ENCODE measurements at regions not wholly inside any gene's neighbourhood (a gene's known extent, or its start where the extent isn't known, plus 50 kb on each side); places are given as distances from the start of the nearest gene placed in this dataset.

DNA sequence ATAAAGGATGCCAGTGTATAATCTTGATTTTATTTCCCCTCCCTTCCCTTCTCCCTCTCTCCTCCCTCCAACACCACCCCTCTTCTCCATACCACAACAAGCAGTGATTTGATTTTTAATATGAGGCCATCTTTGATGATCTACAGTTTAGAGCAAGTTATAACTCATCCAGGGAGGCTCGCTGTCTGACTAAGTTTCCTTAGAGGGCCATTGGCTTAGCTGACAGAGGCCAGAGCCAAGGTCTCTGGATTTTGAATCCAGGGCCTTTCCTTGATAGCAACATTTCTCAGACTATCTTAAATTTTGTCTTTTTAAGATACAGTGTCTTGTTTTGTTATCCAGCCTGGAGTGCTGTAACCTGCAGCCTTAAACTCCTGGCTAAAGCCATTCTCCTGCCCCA lies 431.0 kb upstream of the USP24 start:
- Histone ChIP-seq H3K79me1 (ENCODE audit: low read depth, low read length) (no peaks in the 10 kb centered on the region), H3K9ac (ENCODE audit: low read depth, low read length, poor library complexity) (no peak overlapping the region), H2BK120ac (ENCODE audit: low read depth, low read length) (no peak overlapping the region), H3K27ac (replicated peaks; ENCODE audit: low read length) (no peak overlapping the region), H4K91ac (ENCODE audit: low read depth, low read length, poor library complexity) (no peak overlapping the region), H3K36me3 (replicated peaks in 1 of 2; ENCODE audit: control insufficient read depth in 2 of 2, insufficient read depth in 2 of 2, low read length in 2 of 2) (no peaks in the 10 kb centered on the region), H3K14ac (ENCODE audit: low read length) (no peak overlapping the region), H3K9me3 (replicated peaks in 1 of 2; ENCODE audit: control insufficient read depth in 2 of 2, insufficient read depth in 1 of 2, low read depth in 1 of 2, low read length in 2 of 2) (no peaks in the 10 kb centered on the region), H2AFZ (ENCODE audit: low read length) (no peak overlapping the region), H3K27me3 (ENCODE audit: control insufficient read depth in 3 of 3, insufficient read depth in 3 of 3, low read depth in 1 of 3, low read length in 3 of 3) (no peaks in the 10 kb centered on the region), H2BK15ac (ENCODE audit: low read length) (no peak overlapping the region), H2AK5ac (ENCODE audit: low read depth, low read length) (no peak overlapping the region), H3K4me2 (ENCODE audit: insufficient read depth, low read length, poor library complexity, severe bottlenecking) (no peak overlapping the region), H3K23ac (ENCODE audit: low read depth, low read length, poor library complexity) (no peak overlapping the region), H3K18ac (ENCODE audit: low read length) (no peak overlapping the region), H3K4me1 (ENCODE audit: control insufficient read depth in 2 of 2, insufficient read depth in 1 of 2, low read depth in 1 of 2, low read length in 2 of 2) (no peaks in the 10 kb centered on the region), H3K4ac (ENCODE audit: low read length) (no peak overlapping the region), H3K4me3 (ENCODE audit: low read length in 2 of 2) (no peak overlapping the region), H4K8ac (ENCODE audit: low read depth, low read length) (no peak overlapping the region), H2BK5ac (ENCODE audit: low read length) (no peak overlapping the region), H2BK12ac (ENCODE audit: low read length) (no peak overlapping the region)
- DNase-seq (ENCODE audit: low spot score), result no peak
- no CpG with 5 or more reads among the region's 1 CpG for WGBS, 2 donors (ENCODE audit: extremely low coverage in 2 of 2, insufficient read length in 2 of 2, insufficient replicate concordance in 1 of 2)

DNA sequence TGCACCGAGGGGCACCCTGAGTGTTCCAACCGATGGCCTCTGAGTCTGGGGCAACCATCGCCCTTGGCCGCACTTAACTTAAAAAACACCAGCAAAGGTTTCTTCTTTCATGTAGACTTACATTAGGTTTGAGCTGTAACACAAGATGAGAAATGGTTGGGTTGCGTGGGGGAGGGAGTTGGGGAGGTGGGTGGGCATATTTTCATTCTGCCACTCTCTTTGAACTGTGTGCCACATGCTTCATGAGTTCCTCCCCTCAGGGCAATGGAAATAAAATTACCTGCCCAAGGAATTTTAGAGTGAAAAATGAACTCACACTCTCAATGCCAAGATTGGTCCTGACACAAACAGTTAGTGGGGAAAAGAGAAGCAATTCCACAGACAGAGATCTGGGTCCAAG lies 430.1 kb upstream of the USP24 start:
- Histone ChIP-seq H3K27me3 (ENCODE audit: control insufficient read depth in 3 of 3, insufficient read depth in 3 of 3, low read depth in 1 of 3, low read length in 3 of 3) (no peaks in the 10 kb centered on the region), H2BK15ac (ENCODE audit: low read length) (no peak overlapping the region), H3K9me3 (replicated peaks in 1 of 2; ENCODE audit: control insufficient read depth in 2 of 2, insufficient read depth in 1 of 2, low read depth in 1 of 2, low read length in 2 of 2) (no peaks in the 10 kb centered on the region), H3K4me2 (ENCODE audit: insufficient read depth, low read length, poor library complexity, severe bottlenecking) (no peak overlapping the region), H2BK120ac (ENCODE audit: low read depth, low read length) (no peak overlapping the region), H3K4ac (ENCODE audit: low read length) (no peak overlapping the region), H3K36me3 (replicated peaks in 1 of 2; ENCODE audit: control insufficient read depth in 2 of 2, insufficient read depth in 2 of 2, low read length in 2 of 2) (no peaks in the 10 kb centered on the region), H3K4me3 (ENCODE audit: low read length in 2 of 2) (no peak overlapping the region), H2BK12ac (ENCODE audit: low read length) (no peak overlapping the region), H4K91ac (ENCODE audit: low read depth, low read length, poor library complexity) (no peak overlapping the region), H3K4me1 (ENCODE audit: control insufficient read depth in 2 of 2, insufficient read depth in 1 of 2, low read depth in 1 of 2, low read length in 2 of 2) (no peaks in the 10 kb centered on the region), H3K79me1 (ENCODE audit: low read depth, low read length) (no peaks in the 10 kb centered on the region), H3K14ac (ENCODE audit: low read length) (no peak overlapping the region), H2AK5ac (ENCODE audit: low read depth, low read length) (no peak overlapping the region), H3K18ac (ENCODE audit: low read length) (no peak overlapping the region), H2AFZ (ENCODE audit: low read length) (no peak overlapping the region), H4K8ac (ENCODE audit: low read depth, low read length) (no peak overlapping the region), H3K27ac (replicated peaks; ENCODE audit: low read length) (no peak overlapping the region), H2BK5ac (ENCODE audit: low read length) (no peak overlapping the region), H3K9ac (ENCODE audit: low read depth, low read length, poor library complexity) (no peak overlapping the region), H3K23ac (ENCODE audit: low read depth, low read length, poor library complexity) (no peak overlapping the region)
- no peak for DNase-seq (ENCODE audit: low spot score)
- WGBS, 2 donors (ENCODE audit: extremely low coverage in 2 of 2, insufficient read length in 2 of 2, insufficient replicate concordance in 1 of 2), result no CpG with 5 or more reads among the region's 5 CpGs

DNA sequence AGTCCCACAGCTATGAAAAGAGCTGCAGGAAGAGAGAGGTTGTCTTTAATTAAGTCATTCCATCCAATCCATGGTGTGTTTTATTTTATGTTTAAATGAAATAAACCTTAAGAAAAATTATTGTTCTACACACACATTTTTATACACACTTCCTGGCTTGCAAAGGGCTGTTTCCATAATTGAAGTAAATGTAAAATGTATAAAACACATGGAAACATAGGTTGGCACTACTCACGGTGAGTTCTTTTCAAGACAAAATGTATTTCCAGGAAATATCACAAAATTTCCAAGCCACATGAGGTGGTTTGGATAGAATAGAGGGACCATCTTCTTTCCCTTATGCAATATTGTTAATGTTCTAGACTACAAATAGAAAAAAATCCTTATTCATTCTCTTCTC lies 426.8 kb upstream of the USP24 start:
- H3K4me2 ChIP-seq (ENCODE audit: insufficient read depth, low read length, poor library complexity, severe bottlenecking), result no peak overlapping the region

DNA sequence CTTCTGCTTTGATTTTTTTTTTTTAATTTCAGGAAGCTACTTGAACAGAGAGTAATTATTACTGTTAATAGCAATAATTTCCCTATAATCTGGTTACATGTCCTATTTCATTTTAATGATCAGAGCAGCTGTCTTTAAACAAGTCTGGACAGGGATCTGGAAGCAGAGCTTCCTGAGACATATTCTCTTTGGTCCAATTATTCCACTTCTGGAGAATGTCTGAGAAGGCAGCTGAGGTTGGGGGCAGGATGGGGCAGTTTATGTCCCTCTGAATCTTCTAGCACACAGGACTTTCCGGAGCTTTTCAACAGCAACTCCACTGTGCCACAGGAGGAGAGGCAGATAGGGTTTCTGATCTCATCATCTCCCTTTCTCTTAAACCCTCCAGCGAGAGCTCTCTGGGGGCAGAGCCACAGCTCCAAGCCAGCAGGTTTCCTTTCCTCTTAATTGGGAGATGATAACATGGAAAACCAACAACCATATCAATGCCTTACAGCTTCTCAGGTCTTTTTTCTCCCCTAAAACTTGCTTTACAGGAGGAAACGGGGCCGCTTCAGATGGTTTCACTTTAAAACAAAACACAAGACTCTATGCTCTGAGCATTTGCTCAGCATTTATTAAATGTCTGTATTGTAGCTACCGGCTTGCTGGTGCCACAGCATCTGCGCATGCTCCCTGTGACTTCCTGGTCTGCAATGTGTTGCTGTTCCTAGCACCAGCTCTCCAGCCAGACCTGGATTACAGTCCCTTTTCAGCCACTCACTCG lies 425.7 kb upstream of the USP24 start:
- WGBS, 2 donors (ENCODE audit: extremely low coverage in 2 of 2, insufficient read length in 2 of 2, insufficient replicate concordance in 1 of 2), result no CpG with 5 or more reads among the region's 7 CpGs
- H2BK15ac ChIP-seq (ENCODE audit: low read length), result no peak overlapping the region
- H2AK5ac ChIP-seq (ENCODE audit: low read depth, low read length), result no peak overlapping the region
- no peak overlapping the region for H3K23ac ChIP-seq (ENCODE audit: low read depth, low read length, poor library complexity)
- H2AFZ ChIP-seq (ENCODE audit: low read length), result no peak overlapping the region
- H3K4me3 ChIP-seq (ENCODE audit: low read length in 2 of 2), result no peak overlapping the region
- no peak overlapping the region for H4K91ac ChIP-seq (ENCODE audit: low read depth, low read length, poor library complexity)
- H3K18ac ChIP-seq (ENCODE audit: low read length), result no peak overlapping the region
- H2BK120ac ChIP-seq (ENCODE audit: low read depth, low read length), result no peak overlapping the region
- no peak overlapping the region for H2BK12ac ChIP-seq (ENCODE audit: low read length)
- no peak overlapping the region for H2BK5ac ChIP-seq (ENCODE audit: low read length)
- H3K9ac ChIP-seq (ENCODE audit: low read depth, low read length, poor library complexity), result no peak overlapping the region
- H3K9me3 ChIP-seq (replicated peaks in 1 of 2; ENCODE audit: control insufficient read depth in 2 of 2, insufficient read depth in 1 of 2, low read depth in 1 of 2, low read length in 2 of 2), result no peaks in the 10 kb centered on the region
- DNase-seq (ENCODE audit: low spot score), result no peak
- no peak overlapping the region for H3K14ac ChIP-seq (ENCODE audit: low read length)
- H3K27ac ChIP-seq (replicated peaks; ENCODE audit: low read length), result no peak overlapping the region
- H3K79me1 ChIP-seq (ENCODE audit: low read depth, low read length), result no peaks in the 10 kb centered on the region
- no peaks in the 10 kb centered on the region for H3K4me1 ChIP-seq (ENCODE audit: control insufficient read depth in 2 of 2, insufficient read depth in 1 of 2, low read depth in 1 of 2, low read length in 2 of 2)
- no peak overlapping the region for H3K4ac ChIP-seq (ENCODE audit: low read length)
- no peaks in the 10 kb centered on the region for H3K36me3 ChIP-seq (replicated peaks in 1 of 2; ENCODE audit: control insufficient read depth in 2 of 2, insufficient read depth in 2 of 2, low read length in 2 of 2)
- H4K8ac ChIP-seq (ENCODE audit: low read depth, low read length), result no peak overlapping the region
- H3K4me2 ChIP-seq (ENCODE audit: insufficient read depth, low read length, poor library complexity, severe bottlenecking), result no peak overlapping the region
- H3K27me3 ChIP-seq (ENCODE audit: control insufficient read depth in 3 of 3, insufficient read depth in 3 of 3, low read depth in 1 of 3, low read length in 3 of 3), result no peaks in the 10 kb centered on the region

More for the DNA sequence above, 426.8 kb upstream of the USP24 start:
- no peak overlapping the region for H3K18ac ChIP-seq (ENCODE audit: low read length)
- no peak overlapping the region for H3K9ac ChIP-seq (ENCODE audit: low read depth, low read length, poor library complexity)
- H4K91ac ChIP-seq (ENCODE audit: low read depth, low read length, poor library complexity), result no peak overlapping the region
- no peak overlapping the region for H3K14ac ChIP-seq (ENCODE audit: low read length)
- no peaks in the 10 kb centered on the region for H3K4me1 ChIP-seq (ENCODE audit: control insufficient read depth in 2 of 2, insufficient read depth in 1 of 2, low read depth in 1 of 2, low read length in 2 of 2)
- no peak overlapping the region for H2AFZ ChIP-seq (ENCODE audit: low read length)
- H3K27me3 ChIP-seq (ENCODE audit: control insufficient read depth in 3 of 3, insufficient read depth in 3 of 3, low read depth in 1 of 3, low read length in 3 of 3), result no peaks in the 10 kb centered on the region
- H3K9me3 ChIP-seq (replicated peaks in 1 of 2; ENCODE audit: control insufficient read depth in 2 of 2, insufficient read depth in 1 of 2, low read depth in 1 of 2, low read length in 2 of 2), result no peaks in the 10 kb centered on the region
- no peak overlapping the region for H2BK12ac ChIP-seq (ENCODE audit: low read length)
- no peak overlapping the region for H3K27ac ChIP-seq (replicated peaks; ENCODE audit: low read length)
- no peak overlapping the region for H2BK15ac ChIP-seq (ENCODE audit: low read length)
- H3K79me1 ChIP-seq (ENCODE audit: low read depth, low read length), result no peaks in the 10 kb centered on the region
- H3K4me3 ChIP-seq (ENCODE audit: low read length in 2 of 2), result no peak overlapping the region
- no peak overlapping the region for H3K23ac ChIP-seq (ENCODE audit: low read depth, low read length, poor library complexity)
- DNase-seq (ENCODE audit: low spot score), result no peak
- no peak overlapping the region for H2AK5ac ChIP-seq (ENCODE audit: low read depth, low read length)
- no peak overlapping the region for H2BK5ac ChIP-seq (ENCODE audit: low read length)
- H3K4ac ChIP-seq (ENCODE audit: low read length), result no peak overlapping the region
- H2BK120ac ChIP-seq (ENCODE audit: low read depth, low read length), result no peak overlapping the region
- WGBS, 2 donors (ENCODE audit: extremely low coverage in 2 of 2, insufficient read length in 2 of 2, insufficient replicate concordance in 1 of 2), result no CpG with 5 or more reads among the region's 1 CpG
- H3K36me3 ChIP-seq (replicated peaks in 1 of 2; ENCODE audit: control insufficient read depth in 2 of 2, insufficient read depth in 2 of 2, low read length in 2 of 2), result no peaks in the 10 kb centered on the region
- H4K8ac ChIP-seq (ENCODE audit: low read depth, low read length), result no peak overlapping the region

All from neuronal stem cell (in vitro differentiated cells).